Activated naive CD4-positive, alpha-beta T cell treated with anti-CD3 and anti-CD28 coated beads for 36 hours (primary cell): ENCODE measurements at regions not wholly inside any gene's neighbourhood (a gene's known extent, or its start where the extent isn't known, plus 50 kb on each side); places are given as distances from the start of the nearest gene placed in this dataset.
"Not testable (repeated sequence)": the region's sequence is repeated elsewhere in the genome, so short reads cannot be mapped to it uniquely, and the experiment has no call there.

Experiments
- CTCF ChIA-PET: fragments of 350-600 bp; sonication (Branson Sonifier 250); formaldehyde crosslinking; loops from one replicate; lab custom pipeline; 2021; ENCODE audit warnings: antibody characterized with exemption; lab: Charles Lee
- DNase-seq: peaks from one replicate; pipeline ENCODE4 v3.0.0-alpha.2; 2020
- H3K27ac Mint-ChIP-seq: one replicate; pipeline ENCODE4 v1.8.0; 2021; ENCODE audit warnings: mild to moderate bottlenecking, mixed read lengths
- H3K27me3 Mint-ChIP-seq: one replicate; pipeline ENCODE4 v1.8.0; 2021; ENCODE audit warnings: low read depth, mixed read lengths
- H3K36me3 Mint-ChIP-seq: one replicate; pipeline ENCODE4 v1.8.0; 2021; ENCODE audit warnings: low read depth, mixed read lengths
- H3K4me1 Mint-ChIP-seq: one replicate; pipeline ENCODE4 v1.8.0; 2021; ENCODE audit warnings: low read depth, mixed read lengths
- H3K4me3 Mint-ChIP-seq: one replicate; pipeline ENCODE4 v1.8.0; 2021; ENCODE audit warnings: mild to moderate bottlenecking, moderate library complexity, mixed read lengths
- H3K9me3 Mint-ChIP-seq: one replicate; pipeline ENCODE4 v1.8.0; 2021; ENCODE audit warnings: mixed read lengths
- intact Hi-C: fragments of 100-400 bp; cut with micrococcal nuclease; formaldehyde crosslinking; loops from one replicate; pipeline ENCODE4 v1.15.1; 2023

GRCh38 chr2:67755156-67755882 lies 307.5 kb downstream of the C1D start:
- Mint-ChIP-seq H3K4me3 (no peak overlapping the region), H3K36me3 (no peaks in the 10 kb centered on the region), H3K9me3 (no peaks in the 10 kb centered on the region), H3K4me1 (no peaks in the 10 kb centered on the region), H3K27me3 (no peaks in the 10 kb centered on the region), H3K27ac (no peak overlapping the region)
- DNase-seq, result no peak
- intact Hi-C loops, result no loop called here
- CTCF ChIA-PET, result no interaction called here

- Mint-ChIP-seq H3K9me3 (no peaks in the 10 kb centered on the region), H3K36me3 (no peaks in the 10 kb centered on the region), H3K27ac (no peak overlapping the region), H3K27me3 (peaks cover 9% of the 10 kb centered on the region), H3K4me1 (no peaks in the 10 kb centered on the region), H3K4me3 (no peak overlapping the region)
- intact Hi-C loops, result no loop called here
- no peak for DNase-seq
- CTCF ChIA-PET, result no interaction called here
These were observed 301.8 kb downstream of the C1D start for GRCh38 chr2:67760995-67761394.

DNA sequence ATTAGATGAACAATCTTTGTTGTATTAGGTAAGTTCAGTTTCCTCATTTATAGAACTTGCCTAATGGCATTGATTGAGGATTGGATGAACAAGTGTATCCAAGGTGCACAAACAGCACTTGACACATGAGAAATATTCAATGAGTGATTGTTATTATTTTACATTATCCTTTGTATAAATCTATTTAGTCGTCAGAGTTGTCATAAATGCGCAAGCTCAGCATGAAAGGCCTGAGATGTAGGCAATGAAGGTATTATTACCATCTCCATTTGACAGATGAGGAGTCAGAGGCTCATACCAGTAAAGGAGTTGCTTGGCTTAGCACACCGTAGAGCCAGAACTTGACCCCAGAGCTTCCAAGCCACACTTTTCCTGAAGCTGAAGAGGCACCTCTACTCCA lies 291.4 kb downstream of the C1D start:
- intact Hi-C loops, result no loop called here
- CTCF ChIA-PET, result no interaction called here
- no peak overlapping the region for H3K27ac Mint-ChIP-seq
- no peaks in the 10 kb centered on the region for H3K36me3 Mint-ChIP-seq
- no peaks in the 10 kb centered on the region for H3K9me3 Mint-ChIP-seq
- no peaks in the 10 kb centered on the region for H3K4me1 Mint-ChIP-seq
- H3K27me3 Mint-ChIP-seq, result peaks cover 18% of the 10 kb centered on the region
- DNase-seq, result no peak
- no peak overlapping the region for H3K4me3 Mint-ChIP-seq

DNA sequence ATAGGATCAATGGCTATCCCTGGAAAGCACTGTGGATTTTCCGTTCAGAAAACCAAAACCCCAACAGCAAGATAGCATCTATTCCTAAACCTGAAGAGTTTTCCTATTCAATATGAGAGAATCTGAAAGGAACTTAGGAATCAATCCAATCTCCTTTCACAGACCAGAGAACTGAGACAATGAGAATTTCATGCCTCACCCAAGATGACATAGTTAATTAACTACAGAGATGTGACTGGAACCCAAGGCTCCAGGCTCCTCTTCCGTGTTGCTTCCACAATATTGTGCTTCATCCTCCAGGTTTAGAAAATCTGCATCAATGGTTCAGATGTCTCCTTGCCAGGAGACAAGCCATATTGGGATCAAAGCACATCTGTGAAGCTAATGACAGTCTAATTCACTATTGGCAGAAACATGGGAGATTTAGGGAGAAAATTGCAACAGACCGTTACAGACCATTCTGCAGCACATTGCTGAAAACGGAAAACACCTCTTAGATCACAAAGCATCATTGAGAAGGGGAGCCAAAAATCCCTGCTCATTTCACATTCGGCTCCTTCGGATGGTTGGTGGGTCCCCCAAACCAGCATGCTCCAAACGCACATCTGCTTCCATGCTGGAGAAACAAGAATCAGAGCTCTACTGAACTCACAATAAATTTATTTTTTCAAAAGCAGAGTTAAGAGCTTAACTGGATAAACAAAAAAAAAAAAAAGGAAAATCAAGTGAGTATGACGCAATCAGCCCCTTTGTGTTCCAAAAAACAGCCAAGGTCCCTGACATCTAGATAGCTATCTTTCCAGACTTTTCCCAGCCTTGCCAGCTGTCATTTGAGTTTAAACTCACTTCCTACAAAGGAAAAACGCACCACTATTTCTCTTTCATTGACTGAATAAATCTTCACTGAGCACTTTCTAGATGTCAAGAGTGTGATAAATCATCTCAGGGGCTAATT lies 290.3 kb downstream of the C1D start:
- no peaks in the 10 kb centered on the region for H3K4me1 Mint-ChIP-seq
- CTCF ChIA-PET, result no interaction called here
- peaks cover 10% of the 10 kb centered on the region for H3K27me3 Mint-ChIP-seq
- H3K36me3 Mint-ChIP-seq, result no peaks in the 10 kb centered on the region
- no peaks in the 10 kb centered on the region for H3K9me3 Mint-ChIP-seq
- H3K27ac Mint-ChIP-seq, result no peak overlapping the region
- DNase-seq, result no peak
- intact Hi-C loops, result no loop called here
- H3K4me3 Mint-ChIP-seq, result no peak overlapping the region

DNA sequence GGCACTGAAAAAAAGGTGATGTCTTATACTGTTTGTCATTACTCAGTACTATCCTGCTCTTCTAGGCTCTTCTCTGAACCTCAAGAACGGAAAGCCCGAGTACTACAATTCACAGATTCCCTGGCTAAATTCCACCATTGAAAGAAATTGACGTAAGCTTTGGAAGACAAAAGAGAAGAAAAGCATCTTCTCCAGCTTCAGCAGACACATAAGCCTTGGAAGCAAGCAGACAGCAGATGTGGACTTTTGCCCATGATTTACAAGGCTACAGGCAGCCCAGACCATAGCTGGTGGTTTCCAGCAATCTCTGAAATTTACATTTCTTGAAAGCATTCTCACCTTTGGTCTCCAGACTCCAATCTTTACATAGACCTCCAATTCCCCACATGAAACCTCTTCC lies 289.0 kb downstream of the C1D start:
- Mint-ChIP-seq H3K27me3 (peaks cover 5% of the 10 kb centered on the region), H3K4me1 (no peaks in the 10 kb centered on the region), H3K9me3 (no peaks in the 10 kb centered on the region), H3K4me3 (no peak overlapping the region), H3K36me3 (no peaks in the 10 kb centered on the region), H3K27ac (no peak overlapping the region)
- no peak for DNase-seq
- intact Hi-C loops, result no loop called here
- CTCF ChIA-PET, result no interaction called here

GRCh38 chr2:67776276-67776675 lies 286.5 kb downstream of the C1D start:
- H3K27me3 Mint-ChIP-seq, result peaks cover 5% of the 10 kb centered on the region
- no peaks in the 10 kb centered on the region for H3K9me3 Mint-ChIP-seq
- no peak overlapping the region for H3K4me3 Mint-ChIP-seq
- CTCF ChIA-PET, result no interaction called here
- H3K4me1 Mint-ChIP-seq, result no peaks in the 10 kb centered on the region
- H3K36me3 Mint-ChIP-seq, result no peaks in the 10 kb centered on the region
- no peak for DNase-seq
- intact Hi-C loops, result no loop called here
- H3K27ac Mint-ChIP-seq, result no peak overlapping the region

DNA sequence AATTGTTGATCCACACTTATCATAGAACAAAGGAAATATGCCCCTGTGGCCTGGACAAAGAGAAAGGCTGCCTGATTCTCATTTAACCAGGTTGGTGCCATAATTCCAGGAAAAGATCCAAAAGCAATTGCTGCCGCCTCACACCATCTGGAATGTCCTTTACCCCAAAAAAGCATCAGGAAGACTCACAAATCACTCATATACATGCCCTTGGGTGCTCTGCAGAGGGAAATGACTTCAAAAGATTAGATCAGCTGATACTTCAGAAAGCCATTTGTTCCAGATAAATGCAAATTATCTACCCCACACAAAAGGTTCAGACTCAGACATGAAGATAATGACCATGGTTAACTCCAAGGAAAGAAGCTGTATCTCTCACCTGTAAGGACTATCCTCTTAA lies 285.8 kb downstream of the C1D start:
- peaks cover 5% of the 10 kb centered on the region for H3K27me3 Mint-ChIP-seq
- no peaks in the 10 kb centered on the region for H3K36me3 Mint-ChIP-seq
- CTCF ChIA-PET, result no interaction called here
- intact Hi-C loops, result no loop called here
- H3K27ac Mint-ChIP-seq, result no peak overlapping the region
- no peak overlapping the region for H3K4me3 Mint-ChIP-seq
- H3K4me1 Mint-ChIP-seq, result no peaks in the 10 kb centered on the region
- no peaks in the 10 kb centered on the region for H3K9me3 Mint-ChIP-seq
- DNase-seq, result no peak

DNA sequence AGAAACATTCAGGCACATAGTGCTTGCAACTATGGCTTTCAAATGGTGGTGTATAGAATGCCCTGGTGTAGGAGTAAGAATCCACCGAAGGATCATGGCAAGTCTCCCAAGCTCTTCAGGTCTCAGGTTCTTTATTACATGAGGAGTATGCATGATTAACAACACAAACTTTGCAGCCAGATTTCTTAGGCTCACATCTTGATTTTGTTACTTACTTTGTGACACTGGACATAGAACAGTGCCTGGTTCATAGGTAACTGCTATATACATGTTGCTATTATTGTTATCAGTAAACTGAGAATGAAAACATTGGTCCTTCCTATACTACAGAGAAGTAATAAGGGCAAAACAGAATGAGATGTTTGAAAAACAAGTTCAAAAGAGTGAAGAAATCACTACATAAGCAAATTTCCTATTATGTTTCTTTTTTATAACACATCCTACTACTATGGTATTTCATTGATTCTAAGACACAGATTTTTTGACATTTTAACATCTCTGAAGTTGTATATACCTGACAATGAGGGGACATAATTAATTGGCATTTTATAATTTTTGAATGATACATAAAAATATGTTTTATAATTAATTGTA lies 284.9 kb downstream of the C1D start:
- Mint-ChIP-seq H3K9me3 (no peaks in the 10 kb centered on the region), H3K27ac (no peak overlapping the region), H3K27me3 (peaks cover 5% of the 10 kb centered on the region), H3K4me1 (no peaks in the 10 kb centered on the region), H3K4me3 (no peak overlapping the region), H3K36me3 (no peaks in the 10 kb centered on the region)
- CTCF ChIA-PET, result no interaction called here
- no peak for DNase-seq
- intact Hi-C loops, result no loop called here

DNA sequence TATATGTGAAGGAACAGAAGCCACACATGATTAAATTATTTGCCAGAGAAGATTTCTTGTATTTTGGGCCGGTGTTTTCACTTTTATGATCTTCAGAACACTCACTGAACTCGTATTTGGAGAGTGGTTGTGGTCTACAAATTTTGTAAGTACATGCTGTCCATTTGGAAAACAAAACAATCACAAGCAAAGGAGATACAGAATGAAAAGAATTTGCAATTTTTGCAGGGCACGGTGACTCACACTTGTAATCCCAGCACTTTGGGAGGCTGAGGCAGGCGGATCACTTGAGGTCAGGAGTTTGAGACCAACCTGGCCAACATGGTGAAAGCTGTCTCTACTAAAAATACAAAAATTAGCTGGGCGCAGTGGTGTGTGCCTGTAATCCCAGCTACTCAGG lies 282.0 kb downstream of the C1D start:
- H3K9me3 Mint-ChIP-seq, intact Hi-C loops, DNase-seq, H3K4me1 Mint-ChIP-seq, H3K27me3 Mint-ChIP-seq, H3K27ac Mint-ChIP-seq, CTCF ChIA-PET, H3K36me3 Mint-ChIP-seq, H3K4me3 Mint-ChIP-seq: not testable (repeated sequence)

DNA sequence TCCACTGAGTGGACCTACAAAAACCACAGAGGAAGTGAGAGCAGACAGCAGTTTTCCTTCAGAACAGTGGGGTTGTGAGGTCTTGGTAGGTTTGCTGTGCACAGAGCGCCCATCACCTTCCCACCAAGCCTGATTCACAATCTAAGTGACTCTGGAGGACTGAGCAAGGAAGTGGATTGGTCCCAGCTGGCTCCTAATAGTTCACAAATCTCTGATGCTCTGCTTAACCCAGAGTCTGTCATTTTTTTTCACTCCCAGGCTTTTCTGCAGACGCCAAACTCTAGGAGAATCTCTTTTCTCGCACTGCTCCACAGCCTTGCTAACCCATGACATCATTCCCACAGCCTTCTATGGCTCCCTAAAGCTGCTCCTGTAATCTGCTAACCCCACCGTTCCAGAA lies 280.4 kb downstream of the C1D start:
- Mint-ChIP-seq H3K4me1 (no peaks in the 10 kb centered on the region), H3K27ac (no peak overlapping the region), H3K36me3 (no peaks in the 10 kb centered on the region), H3K27me3 (no peaks in the 10 kb centered on the region), H3K4me3 (no peak overlapping the region), H3K9me3 (no peaks in the 10 kb centered on the region)
- intact Hi-C loops, result no loop called here
- CTCF ChIA-PET, result no interaction called here
- DNase-seq, result no peak

DNA sequence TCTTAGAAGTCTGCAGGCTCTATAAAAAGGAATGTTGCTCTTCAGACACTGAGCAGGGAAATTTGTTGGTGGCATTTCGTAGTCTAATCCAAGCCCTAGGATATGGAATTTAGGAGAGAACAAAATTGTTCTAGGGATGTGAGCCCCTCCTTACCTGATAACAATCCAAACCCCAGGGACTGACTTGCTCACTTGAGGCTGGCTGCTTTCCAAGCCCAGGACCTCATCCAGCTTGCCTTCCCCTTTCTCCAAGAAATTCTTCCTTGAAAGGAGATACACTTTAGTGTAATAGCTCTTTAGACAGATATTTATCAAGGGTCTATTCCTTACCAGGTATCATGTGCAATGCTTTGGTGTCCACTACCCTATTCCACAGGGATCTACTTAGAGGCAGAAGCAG lies 279.8 kb downstream of the C1D start:
- Mint-ChIP-seq H3K36me3 (no peaks in the 10 kb centered on the region), H3K27me3 (no peaks in the 10 kb centered on the region), H3K27ac (no peak overlapping the region), H3K4me3 (no peak overlapping the region), H3K4me1 (no peaks in the 10 kb centered on the region), H3K9me3 (no peaks in the 10 kb centered on the region)
- intact Hi-C loops, result no loop called here
- DNase-seq, result no peak
- CTCF ChIA-PET, result no interaction called here

- Mint-ChIP-seq H3K9me3 (no peaks in the 10 kb centered on the region), H3K4me1 (no peaks in the 10 kb centered on the region), H3K36me3 (no peaks in the 10 kb centered on the region), H3K27ac (no peak overlapping the region), H3K27me3 (peaks cover 2% of the 10 kb centered on the region), H3K4me3 (no peak overlapping the region)
- DNase-seq, result no peak
- intact Hi-C loops, result no loop called here
- CTCF ChIA-PET, result no interaction called here
These were observed 272.2 kb downstream of the C1D start for GRCh38 chr2:67790622-67791021.

GRCh38 chr2:67792191-67792590 lies 270.6 kb downstream of the C1D start:
- CTCF ChIA-PET, result no interaction called here
- no peak overlapping the region for H3K4me3 Mint-ChIP-seq
- DNase-seq, result no peak
- H3K27me3 Mint-ChIP-seq, result peaks cover 2% of the 10 kb centered on the region
- H3K4me1 Mint-ChIP-seq, result no peaks in the 10 kb centered on the region
- H3K36me3 Mint-ChIP-seq, result no peaks in the 10 kb centered on the region
- intact Hi-C loops, result no loop called here
- H3K27ac Mint-ChIP-seq, result no peak overlapping the region
- H3K9me3 Mint-ChIP-seq, result no peaks in the 10 kb centered on the region
